B cell (primary cell): ENCODE measurements at regions not wholly inside any gene's neighbourhood (a gene's known extent, or its start where the extent isn't known, plus 50 kb on each side); places are given as distances from the start of the nearest gene placed in this dataset.

Experiments
- CTCF ChIP-seq: fragments of 200-600 bp; IDR thresholded peaks from one replicate; pipeline ENCODE4 v1.8.0; 2022; ENCODE audit warnings: antibody characterized with exemption, mild to moderate bottlenecking
- EZH2 ChIP-seq: IDR thresholded peaks from 2 replicates; pipeline ENCODE4 v1.6.1; 2012; ENCODE audit warnings: borderline replicate concordance, low read depth, mild to moderate bottlenecking, moderate library complexity, low read length; ENCODE audit not compliant: insufficient read depth, poor library complexity, severe bottlenecking

- TF ChIP-seq CTCF (no peak), EZH2 (no peak)
Measured at GRCh38 chr4:19375136-19375804, 876.4 kb upstream of the SLIT2 start.
